SK-N-SH treated with all-trans-retinoic acid at 6 μM for 48 hours (cell line): ENCODE measurements at regions not wholly inside any gene's neighbourhood (a gene's known extent, or its start where the extent isn't known, plus 50 kb on each side); places are given as distances from the start of the nearest gene placed in this dataset.

ENCODE experiments used
- ATAC-seq: fragments of 200-7000 bp; cut with Tn5 transposase; 3 replicates; pipeline ENCODE4 v1.9.1; 2020; ENCODE audit warnings: mild to moderate bottlenecking, moderate library complexity
- CSDC2 ChIP-seq: fragments of 250-450 bp; sonication (Bioruptor Pico); IDR thresholded peaks from 2 replicates; pipeline ENCODE4 v1.5.0; 2020; ENCODE audit warnings: mild to moderate bottlenecking, moderate library complexity
- ESRRG ChIP-seq: fragments of 250-450 bp; sonication (Bioruptor Pico); IDR thresholded peaks from 2 replicates; pipeline ENCODE4 v1.6.1; 2021; ENCODE audit warnings: mild to moderate bottlenecking
- GLIS3 ChIP-seq: fragments of 250-450 bp; sonication (Bioruptor Pico); IDR thresholded peaks from 2 replicates; pipeline ENCODE4 v1.5.0; 2020; ENCODE audit warnings: mild to moderate bottlenecking, moderate library complexity
- ISL1 ChIP-seq: fragments of 250-450 bp; sonication (Bioruptor Pico); IDR thresholded peaks from 2 replicates; pipeline ENCODE4 v2.1.2; 2022; ENCODE audit warnings: mild to moderate bottlenecking, moderate library complexity
- OSR1 ChIP-seq: fragments of 250-450 bp; sonication (Bioruptor Pico); IDR thresholded peaks from 2 replicates; pipeline ENCODE4 v1.8.0; 2022; ENCODE audit warnings: moderate library complexity, mild to moderate bottlenecking, inconsistent platforms
- PPARA ChIP-seq: fragments of 250-450 bp; sonication (Bioruptor Pico); IDR thresholded peaks from 2 replicates; pipeline ENCODE4 v1.5.0; 2020; ENCODE audit warnings: mild to moderate bottlenecking, borderline replicate concordance
- RARB ChIP-seq: fragments of 250-450 bp; sonication (Bioruptor Pico); IDR thresholded peaks from 2 replicates; pipeline ENCODE4 v1.8.0; 2021; ENCODE audit warnings: mild to moderate bottlenecking, moderate library complexity
- SNAI2 ChIP-seq: fragments of 250-450 bp; sonication (Bioruptor Pico); IDR thresholded peaks from 2 replicates; pipeline ENCODE4 v1.5.0; 2020; ENCODE audit warnings: mild to moderate bottlenecking, moderate library complexity
- TCF4 ChIP-seq: fragments of 250-450 bp; sonication (Bioruptor Pico); IDR thresholded peaks from 2 replicates; pipeline ENCODE4 v1.8.0; 2021; ENCODE audit warnings: mild to moderate bottlenecking, moderate library complexity, borderline replicate concordance
- TOX ChIP-seq: fragments of 250-450 bp; sonication (Bioruptor Pico); IDR thresholded peaks from 2 replicates; pipeline ENCODE4 v1.8.0; 2021; ENCODE audit warnings: mild to moderate bottlenecking, moderate library complexity, borderline replicate concordance
- ZFP3 ChIP-seq: fragments of 250-450 bp; sonication (Bioruptor Pico); IDR thresholded peaks from 2 replicates; pipeline ENCODE4 v1.5.0; 2020; ENCODE audit warnings: mild to moderate bottlenecking, moderate library complexity
- ZNF565 ChIP-seq: fragments of 450-650 bp; formaldehyde crosslinking; conservative IDR thresholded peaks from 2 replicates; pipeline ENCODE4 v1.5.0; 2020; ENCODE audit warnings: low read depth, mild to moderate bottlenecking, moderate library complexity
- ZNF70 ChIP-seq: fragments of 450-650 bp; formaldehyde crosslinking; IDR thresholded peaks from 2 replicates; pipeline ENCODE4 v1.5.0; 2020; ENCODE audit warnings: mild to moderate bottlenecking, moderate library complexity
- ZNF8 ChIP-seq: fragments of 450-650 bp; formaldehyde crosslinking; IDR thresholded peaks from 2 replicates; pipeline ENCODE4 v1.5.0; 2020; ENCODE audit warnings: mild to moderate bottlenecking, moderate library complexity
- TF ChIP-seq, protein P1 (sequence below): fragments of 250-450 bp; sonication (Bioruptor Pico); IDR thresholded peaks from 2 replicates; pipeline ENCODE4 v1.8.0; 2020; ENCODE audit warnings: mild to moderate bottlenecking, moderate library complexity, borderline replicate concordance
- TF ChIP-seq, protein P2 (sequence below): fragments of 250-450 bp; sonication (Bioruptor Pico); IDR thresholded peaks from 2 replicates; pipeline ENCODE4 v1.8.0; 2021; ENCODE audit warnings: low read depth, mild to moderate bottlenecking, moderate library complexity, borderline replicate concordance
- TF ChIP-seq, protein P3 (sequence below): fragments of 250-450 bp; sonication (Bioruptor Pico); IDR thresholded peaks from 2 replicates; pipeline ENCODE4 v1.5.1; 2020; ENCODE audit warnings: low read depth, mild to moderate bottlenecking, moderate library complexity
- TF ChIP-seq, protein P4 (sequence below): fragments of 250-450 bp; sonication (Bioruptor Pico); IDR thresholded peaks from 2 replicates; pipeline ENCODE4 v1.5.0; 2020; ENCODE audit warnings: mild to moderate bottlenecking, moderate library complexity

DNA sequence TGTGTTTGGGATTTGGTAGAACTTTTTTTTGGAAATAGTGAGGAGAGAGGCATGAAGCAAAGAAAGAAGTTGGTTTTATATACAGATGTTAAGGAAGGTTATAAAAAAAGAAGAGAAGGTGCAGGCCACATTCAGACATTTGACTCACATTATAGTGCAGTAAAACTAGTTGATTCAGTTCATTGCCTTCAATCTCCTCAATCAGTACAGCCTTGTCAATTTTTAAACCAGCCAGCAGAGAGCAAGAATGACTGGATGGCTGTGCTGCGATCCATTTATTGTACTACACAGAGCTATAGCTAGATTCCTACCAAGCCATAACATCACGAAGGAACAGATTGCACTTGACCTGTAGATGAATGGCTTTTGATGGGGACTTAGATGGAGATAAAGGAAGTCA lies 79.7 kb upstream of the LSM6 start:
- ATAC-seq, result no peak
- no peak for TF ChIP-seq ZNF565
- TF ChIP-seq ZNF8 (CRISPR knock-in tag), result no peak
- TF ChIP-seq, protein P1, sequence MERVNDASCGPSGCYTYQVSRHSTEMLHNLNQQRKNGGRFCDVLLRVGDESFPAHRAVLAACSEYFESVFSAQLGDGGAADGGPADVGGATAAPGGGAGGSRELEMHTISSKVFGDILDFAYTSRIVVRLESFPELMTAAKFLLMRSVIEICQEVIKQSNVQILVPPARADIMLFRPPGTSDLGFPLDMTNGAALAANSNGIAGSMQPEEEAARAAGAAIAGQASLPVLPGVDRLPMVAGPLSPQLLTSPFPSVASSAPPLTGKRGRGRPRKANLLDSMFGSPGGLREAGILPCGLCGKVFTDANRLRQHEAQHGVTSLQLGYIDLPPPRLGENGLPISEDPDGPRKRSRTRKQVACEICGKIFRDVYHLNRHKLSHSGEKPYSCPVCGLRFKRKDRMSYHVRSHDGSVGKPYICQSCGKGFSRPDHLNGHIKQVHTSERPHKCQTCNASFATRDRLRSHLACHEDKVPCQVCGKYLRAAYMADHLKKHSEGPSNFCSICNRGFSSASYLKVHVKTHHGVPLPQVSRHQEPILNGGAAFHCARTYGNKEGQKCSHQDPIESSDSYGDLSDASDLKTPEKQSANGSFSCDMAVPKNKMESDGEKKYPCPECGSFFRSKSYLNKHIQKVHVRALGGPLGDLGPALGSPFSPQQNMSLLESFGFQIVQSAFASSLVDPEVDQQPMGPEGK (CRISPR knock-in tag), result no peak
- TF ChIP-seq TOX (CRISPR knock-in tag), result no peak
- TF ChIP-seq ZNF70, result no peak
- TF ChIP-seq TCF4 (CRISPR knock-in tag), result no peak
- TF ChIP-seq, protein P2, sequence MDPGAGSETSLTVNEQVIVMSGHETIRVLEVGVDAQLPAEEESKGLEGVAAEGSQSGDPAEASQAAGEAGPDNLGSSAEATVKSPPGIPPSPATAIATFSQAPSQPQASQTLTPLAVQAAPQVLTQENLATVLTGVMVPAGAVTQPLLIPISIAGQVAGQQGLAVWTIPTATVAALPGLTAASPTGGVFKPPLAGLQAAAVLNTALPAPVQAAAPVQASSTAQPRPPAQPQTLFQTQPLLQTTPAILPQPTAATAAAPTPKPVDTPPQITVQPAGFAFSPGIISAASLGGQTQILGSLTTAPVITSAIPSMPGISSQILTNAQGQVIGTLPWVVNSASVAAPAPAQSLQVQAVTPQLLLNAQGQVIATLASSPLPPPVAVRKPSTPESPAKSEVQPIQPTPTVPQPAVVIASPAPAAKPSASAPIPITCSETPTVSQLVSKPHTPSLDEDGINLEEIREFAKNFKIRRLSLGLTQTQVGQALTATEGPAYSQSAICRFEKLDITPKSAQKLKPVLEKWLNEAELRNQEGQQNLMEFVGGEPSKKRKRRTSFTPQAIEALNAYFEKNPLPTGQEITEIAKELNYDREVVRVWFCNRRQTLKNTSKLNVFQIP, result no peak
- TF ChIP-seq PPARA (CRISPR knock-in tag), result no peak
- TF ChIP-seq RARB (CRISPR knock-in tag), result no peak
- TF ChIP-seq ZFP3 (CRISPR knock-in tag), result no peak

DNA sequence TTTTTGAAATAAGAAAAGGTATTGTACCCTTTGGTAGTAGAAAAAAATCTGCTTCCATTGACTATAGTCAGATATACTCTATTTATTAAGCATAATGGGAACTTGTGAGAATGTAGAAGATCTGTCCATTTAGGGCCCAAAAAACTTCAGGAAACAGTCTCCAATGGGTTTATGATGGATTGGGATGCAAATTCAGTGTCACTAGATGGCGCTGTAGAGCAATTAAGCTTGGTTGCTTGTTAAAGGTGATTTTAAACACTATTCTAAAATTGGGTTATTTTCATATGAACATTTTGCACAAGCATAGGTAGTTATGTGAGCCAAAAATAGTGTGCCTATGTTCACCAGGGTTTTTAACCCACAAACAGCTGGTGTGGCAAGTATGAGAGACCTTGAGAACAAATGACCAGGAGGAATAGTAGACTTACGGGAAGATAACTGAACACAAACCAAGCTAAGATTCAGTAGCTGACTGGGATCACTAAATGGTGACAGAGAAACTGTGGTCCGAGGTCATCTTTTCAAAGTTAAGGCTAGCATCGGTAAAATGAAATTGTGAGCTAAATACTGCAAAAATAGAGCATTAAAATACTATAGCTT lies 80.3 kb upstream of the LSM6 start:
- 0 out of 3 replicates have a peak, but pooled peaks have one; percentile 42 for ATAC-seq
- TF ChIP-seq OSR1 (no peak), PPARA (CRISPR knock-in tag) (no peak), TOX (CRISPR knock-in tag) (no peak), SNAI2 (CRISPR knock-in tag) (no peak)
- TF ChIP-seq, protein P3, sequence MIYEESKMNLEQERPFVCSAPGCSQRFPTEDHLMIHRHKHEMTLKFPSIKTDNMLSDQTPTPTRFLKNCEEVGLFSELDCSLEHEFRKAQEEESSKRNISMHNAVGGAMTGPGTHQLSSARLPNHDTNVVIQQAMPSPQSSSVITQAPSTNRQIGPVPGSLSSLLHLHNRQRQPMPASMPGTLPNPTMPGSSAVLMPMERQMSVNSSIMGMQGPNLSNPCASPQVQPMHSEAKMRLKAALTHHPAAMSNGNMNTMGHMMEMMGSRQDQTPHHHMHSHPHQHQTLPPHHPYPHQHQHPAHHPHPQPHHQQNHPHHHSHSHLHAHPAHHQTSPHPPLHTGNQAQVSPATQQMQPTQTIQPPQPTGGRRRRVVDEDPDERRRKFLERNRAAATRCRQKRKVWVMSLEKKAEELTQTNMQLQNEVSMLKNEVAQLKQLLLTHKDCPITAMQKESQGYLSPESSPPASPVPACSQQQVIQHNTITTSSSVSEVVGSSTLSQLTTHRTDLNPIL (CRISPR knock-in tag), result no peak

DNA sequence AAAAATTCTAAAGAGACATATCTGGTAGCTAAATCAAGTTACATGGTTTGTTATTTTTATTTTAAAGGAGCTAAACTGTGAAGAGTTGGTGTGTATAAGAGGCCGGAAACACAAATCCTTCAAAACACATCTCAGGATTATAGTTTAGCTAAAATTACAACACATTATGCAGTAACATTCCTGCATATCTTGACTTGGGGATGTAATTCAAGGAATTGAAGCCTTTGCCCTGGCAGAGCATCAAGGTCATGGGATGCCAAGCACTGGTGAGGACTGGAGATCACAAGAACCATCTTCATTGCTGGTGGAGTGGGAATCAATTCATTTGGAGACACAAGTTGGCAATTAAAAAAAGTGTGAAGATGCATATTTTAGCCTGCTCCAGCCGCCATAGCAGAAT lies 86.8 kb upstream of the LSM6 start:
- no peak for ATAC-seq
- TF ChIP-seq ESRRG (CRISPR knock-in tag) (no peak), OSR1 (no peak), ZNF8 (CRISPR knock-in tag) (no peak), CSDC2 (CRISPR knock-in tag) (no peak)
- TF ChIP-seq, protein P1 (CRISPR knock-in tag), result no peak
- TF ChIP-seq, all 23 proteins: peak for 0

DNA sequence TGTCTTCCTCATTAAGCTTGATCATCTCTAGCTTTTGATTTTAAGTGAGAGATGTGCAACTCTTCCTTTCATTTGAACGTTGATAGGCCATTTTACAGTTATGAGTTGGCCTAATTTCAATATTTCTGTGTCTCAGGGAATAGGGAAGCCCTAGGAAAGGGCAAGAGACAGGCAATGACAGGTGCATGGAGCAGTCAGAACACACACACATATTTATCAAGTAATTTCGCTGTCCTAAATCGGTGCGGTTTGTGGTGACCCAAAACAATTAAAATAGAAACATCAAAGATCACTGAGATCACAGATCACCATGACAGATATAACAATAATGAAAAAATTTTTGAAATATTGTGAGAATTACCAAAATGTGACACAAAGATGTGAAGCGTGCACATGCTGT lies 87.7 kb upstream of the LSM6 start:
- TF ChIP-seq RARB (CRISPR knock-in tag), result no peak
- no peak for TF ChIP-seq TOX (CRISPR knock-in tag)
- no peak for TF ChIP-seq OSR1
- TF ChIP-seq GLIS3, result no peak
- ATAC-seq, result no peak

DNA sequence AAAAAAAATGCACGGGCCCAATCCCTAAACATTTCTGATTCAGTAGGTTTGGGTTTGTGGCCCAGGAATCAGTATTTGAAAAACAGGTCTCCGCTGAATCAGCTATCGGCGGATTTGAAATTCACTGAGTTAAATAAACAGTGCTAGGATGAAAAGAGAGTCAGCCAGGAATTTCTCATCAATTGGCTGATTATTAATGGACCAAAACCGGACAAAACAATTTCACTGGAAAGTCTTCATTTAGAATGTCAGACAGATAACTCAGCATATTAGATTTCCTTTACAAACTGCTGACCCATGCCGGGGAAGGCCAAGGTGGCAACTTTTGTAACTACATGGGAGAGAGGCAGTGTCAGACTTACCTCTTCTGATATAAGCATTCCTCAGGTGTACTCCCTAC lies 99.4 kb upstream of the LSM6 start:
- no peak for ATAC-seq
- TF ChIP-seq ISL1 (CRISPR knock-in tag), result no peak
- TF ChIP-seq CSDC2 (CRISPR knock-in tag), result no peak
- TF ChIP-seq, protein P1 (CRISPR knock-in tag), result no peak
- no peak for TF ChIP-seq ZNF8 (CRISPR knock-in tag)
- TF ChIP-seq SNAI2 (CRISPR knock-in tag), result no peak
- TF ChIP-seq, protein P4, sequence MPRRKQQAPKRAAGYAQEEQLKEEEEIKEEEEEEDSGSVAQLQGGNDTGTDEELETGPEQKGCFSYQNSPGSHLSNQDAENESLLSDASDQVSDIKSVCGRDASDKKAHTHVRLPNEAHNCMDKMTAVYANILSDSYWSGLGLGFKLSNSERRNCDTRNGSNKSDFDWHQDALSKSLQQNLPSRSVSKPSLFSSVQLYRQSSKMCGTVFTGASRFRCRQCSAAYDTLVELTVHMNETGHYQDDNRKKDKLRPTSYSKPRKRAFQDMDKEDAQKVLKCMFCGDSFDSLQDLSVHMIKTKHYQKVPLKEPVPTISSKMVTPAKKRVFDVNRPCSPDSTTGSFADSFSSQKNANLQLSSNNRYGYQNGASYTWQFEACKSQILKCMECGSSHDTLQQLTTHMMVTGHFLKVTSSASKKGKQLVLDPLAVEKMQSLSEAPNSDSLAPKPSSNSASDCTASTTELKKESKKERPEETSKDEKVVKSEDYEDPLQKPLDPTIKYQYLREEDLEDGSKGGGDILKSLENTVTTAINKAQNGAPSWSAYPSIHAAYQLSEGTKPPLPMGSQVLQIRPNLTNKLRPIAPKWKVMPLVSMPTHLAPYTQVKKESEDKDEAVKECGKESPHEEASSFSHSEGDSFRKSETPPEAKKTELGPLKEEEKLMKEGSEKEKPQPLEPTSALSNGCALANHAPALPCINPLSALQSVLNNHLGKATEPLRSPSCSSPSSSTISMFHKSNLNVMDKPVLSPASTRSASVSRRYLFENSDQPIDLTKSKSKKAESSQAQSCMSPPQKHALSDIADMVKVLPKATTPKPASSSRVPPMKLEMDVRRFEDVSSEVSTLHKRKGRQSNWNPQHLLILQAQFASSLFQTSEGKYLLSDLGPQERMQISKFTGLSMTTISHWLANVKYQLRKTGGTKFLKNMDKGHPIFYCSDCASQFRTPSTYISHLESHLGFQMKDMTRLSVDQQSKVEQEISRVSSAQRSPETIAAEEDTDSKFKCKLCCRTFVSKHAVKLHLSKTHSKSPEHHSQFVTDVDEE, result no peak
- TF ChIP-seq, all 23 proteins: peak for 0
